Fibroblast of pulmonary artery (primary cell): ENCODE measurements at regions not wholly inside any gene's neighbourhood (a gene's known extent, or its start where the extent isn't known, plus 50 kb on each side); places are given as distances from the start of the nearest gene placed in this dataset.
"Not testable (repeated sequence)": the region's sequence is repeated elsewhere in the genome, so short reads cannot be mapped to it uniquely, and the experiment has no call there.

Experiments
- DNase-seq: peaks from one replicate; pipeline ENCODE4 v3.0.0-alpha.2; 2010; ENCODE audit warnings: low read depth
- H3K4me3 ChIP-seq: replicated peaks from 2 replicates; pipeline ENCODE4 v1.5.1; 2011; ENCODE audit warnings: low read depth, mild to moderate bottlenecking, control low read depth, low read length, moderate library complexity
- CTCF ChIP-seq: IDR thresholded peaks from 2 replicates; pipeline ENCODE4 v1.5.1; 2011; ENCODE audit warnings: mild to moderate bottlenecking, control low read depth, low read length, inconsistent platforms; ENCODE audit errors: missing control alignments

- H3K4me3 ChIP-seq, DNase-seq: not testable (repeated sequence)
Measured at GRCh38 chr1:219863816-219864215, 64.5 kb downstream of the SLC30A10 start.

GRCh38 chr1:219862366-219862765 lies 66.0 kb downstream of the SLC30A10 start:
- no peak overlapping the region for H3K4me3 ChIP-seq
- TF ChIP-seq CTCF, result no peak
- DNase-seq, result no peak

- no peak for TF ChIP-seq CTCF
- no peak overlapping the region for H3K4me3 ChIP-seq
- no peak for DNase-seq
Measured at GRCh38 chr1:219858980-219859379, 69.4 kb downstream of the SLC30A10 start.

- no peak for TF ChIP-seq CTCF
- no peak overlapping the region for H3K4me3 ChIP-seq
- DNase-seq, result peak; percentile 6
Measured at GRCh38 chr1:219847215-219847855, 81.0 kb downstream of the SLC30A10 start.

- not testable (repeated sequence) for DNase-seq, H3K4me3 ChIP-seq
Measured at GRCh38 chr1:219839595-219839994, 88.8 kb downstream of the SLC30A10 start.

GRCh38 chr1:219837994-219838294 lies 90.4 kb downstream of the SLC30A10 start:
- no peak for DNase-seq
- TF ChIP-seq CTCF, result no peak
- H3K4me3 ChIP-seq, result no peak overlapping the region

- DNase-seq, result peak; percentile 69
- H3K4me3 ChIP-seq, result no peak overlapping the region
- TF ChIP-seq CTCF, result peak; percentile 69
Measured at GRCh38 chr1:219837274-219837993, 90.9 kb downstream of the SLC30A10 start.

GRCh38 chr1:219834314-219834917 lies 93.9 kb downstream of the SLC30A10 start:
- H3K4me3 ChIP-seq, result no peak overlapping the region
- no peak for TF ChIP-seq CTCF
- no peak for DNase-seq
